B cell (primary cell): ENCODE measurements at regions not wholly inside any gene's neighbourhood (a gene's known extent, or its start where the extent isn't known, plus 50 kb on each side); places are given as distances from the start of the nearest gene placed in this dataset.

Source experiments
- ATAC-seq: fragments of 200-7000 bp; cut with Tn5 transposase; one replicate; pipeline ENCODE4 v1.10.0; 2021; ENCODE audit warnings: low read depth, mild to moderate bottlenecking, moderate number of reproducible peaks, moderate library complexity
- CTCF ChIA-PET: fragments of 350-600 bp; sonication (Branson Sonifier 250); formaldehyde crosslinking; loops from one replicate; lab custom pipeline; 2021; ENCODE audit warnings: antibody characterized with exemption, inconsistent platforms; lab: Charles Lee
- POLR2A ChIA-PET: fragments of 350-600 bp; sonication (Branson Sonifier 250); formaldehyde crosslinking; loops from one replicate; lab custom pipeline; 2021; ENCODE audit warnings: antibody characterized with exemption; lab: Charles Lee
- DNase-seq: peaks from one replicate; pipeline ENCODE4 v3.0.0; 2013
- H2AFZ ChIP-seq: 2 replicates; pipeline ENCODE4 v1.6.1; 2012; ENCODE audit warnings: mild to moderate bottlenecking, low read depth, low read length; ENCODE audit not compliant: insufficient read depth, poor library complexity, severe bottlenecking
- H3K27ac ChIP-seq, 2 donors: 1 replicate in 1 of 2; 2 replicates in 1 of 2; pipeline ENCODE4 v1.5.1; 2012 to 2013; ENCODE audit warnings: low read length in 2 of 2, mild to moderate bottlenecking in 2 of 2, moderate library complexity in 1 of 2
- H3K27me3 ChIP-seq, 4 experiments: fragments of 200-600 bp in 1 of 4; sonication (generic) in 1 of 4; replicated peaks in 1 of 4; 1 replicate in 2 of 4; 2 replicates in 2 of 4; pipeline versions ENCODE4 v1.6.1 to v1.7.0; 2013 to 2016; ENCODE audit warnings: low read length in 3 of 4, mild to moderate bottlenecking in 2 of 4, mixed read lengths in 1 of 4, moderate library complexity in 1 of 4; ENCODE audit not compliant: insufficient read depth in 4 of 4, control insufficient read depth in 3 of 4; ENCODE audit errors: control extremely low read depth in 1 of 4
- H3K36me3 ChIP-seq, 2 experiments: replicated peaks in 1 of 2; 1 replicate in 1 of 2; 2 replicates in 1 of 2; pipeline versions ENCODE4 v1.6.1 to v1.7.1; 2013; ENCODE audit warnings: low read length in 1 of 2; ENCODE audit not compliant: insufficient read depth in 2 of 2, control insufficient read depth in 1 of 2; ENCODE audit errors: control extremely low read depth in 1 of 2, extremely low read depth in 1 of 2
- H3K4me1 ChIP-seq, 2 donors: fragments of 200-600 bp in 1 of 2; sonication (generic) in 1 of 2; 1 replicate in 1 of 2; 2 replicates in 1 of 2; pipeline versions ENCODE4 v1.5.1 to v1.6.1; 2013 to 2017; ENCODE audit warnings: low read length in 2 of 2; ENCODE audit not compliant: control insufficient read depth in 2 of 2, insufficient read depth in 2 of 2
- H3K4me2 ChIP-seq: replicated peaks from 2 replicates; pipeline ENCODE3; 2012; ENCODE audit warnings: mild to moderate bottlenecking, low read depth, low read length; ENCODE audit not compliant: poor library complexity, severe bottlenecking
- H3K4me3 ChIP-seq, 5 experiments: fragments of 200-600 bp in 1 of 5; sonication (generic) in 1 of 5; 1 replicate in 3 of 5; 2 replicates in 2 of 5; pipeline versions ENCODE4 v1.5.1 to v1.7.0; 2011 to 2016; ENCODE audit warnings: low read length in 4 of 5, mild to moderate bottlenecking in 4 of 5, low read depth in 2 of 5, control low read depth in 1 of 5, moderate library complexity in 1 of 5; ENCODE audit not compliant: insufficient read depth in 1 of 5; ENCODE audit errors: control extremely low read depth in 1 of 5, extremely low read depth in 1 of 5
- H3K79me2 ChIP-seq: fragments of 200-600 bp; sonication (generic); one replicate; pipeline ENCODE4 v1.6.0; 2016; ENCODE audit warnings: low read length; ENCODE audit not compliant: control insufficient read depth, insufficient read depth
- H3K9ac ChIP-seq: fragments of 200-600 bp; sonication (generic); 2 replicates; pipeline ENCODE4 v1.6.1; 2017; ENCODE audit warnings: mild to moderate bottlenecking, low read length, moderate library complexity
- H3K9me3 ChIP-seq, 3 donors: one replicate each; pipeline versions ENCODE4 v1.6.1 to v1.7.1; 2013; ENCODE audit warnings: low read length in 2 of 3; ENCODE audit not compliant: control insufficient read depth in 2 of 3, insufficient read depth in 1 of 3; ENCODE audit errors: control extremely low read depth in 1 of 3
- H4K20me1 ChIP-seq: 2 replicates; pipeline ENCODE4 v1.6.0; 2012; ENCODE audit warnings: mild to moderate bottlenecking, low read length; ENCODE audit not compliant: insufficient read depth, control insufficient read depth, poor library complexity, severe bottlenecking
- H3K27ac Mint-ChIP-seq: one replicate; pipeline ENCODE4 v1.8.0; 2021; ENCODE audit warnings: mixed read lengths
- H3K27me3 Mint-ChIP-seq: one replicate; pipeline ENCODE4 v1.8.0; 2021; ENCODE audit warnings: mixed read lengths
- H3K4me1 Mint-ChIP-seq: one replicate; pipeline ENCODE4 v1.8.0; 2021; ENCODE audit warnings: mixed read lengths
- H3K4me3 Mint-ChIP-seq: one replicate; pipeline ENCODE4 v1.8.0; 2021; ENCODE audit warnings: mixed read lengths
- H3K9me3 Mint-ChIP-seq: one replicate; pipeline ENCODE4 v1.8.0; 2022; ENCODE audit warnings: mixed read lengths; ENCODE audit not compliant: insufficient read depth
- CTCF ChIP-seq: fragments of 200-600 bp; IDR thresholded peaks from one replicate; pipeline ENCODE4 v1.8.0; 2022; ENCODE audit warnings: antibody characterized with exemption, mild to moderate bottlenecking
- EZH2 ChIP-seq: IDR thresholded peaks from 2 replicates; pipeline ENCODE4 v1.6.1; 2012; ENCODE audit warnings: borderline replicate concordance, low read depth, mild to moderate bottlenecking, moderate library complexity, low read length; ENCODE audit not compliant: insufficient read depth, poor library complexity, severe bottlenecking
- WGBS: methylation state at CpG from one replicate; pipeline ENCODE4 v1.1.5; 2013; ENCODE audit warnings: missing lambda C conversion rate; ENCODE audit not compliant: insufficient coverage; 5-methylcytosine and 5-hydroxymethylcytosine counted together
- intact Hi-C: fragments of 100-400 bp; cut with micrococcal nuclease; formaldehyde crosslinking; loops from one replicate; pipeline ENCODE4 v1.10.0; 2022

GRCh38 chr4:53929311-53929710, 135.1 kb downstream of the CHIC2 start:
- Histone ChIP-seq H3K27me3 (peaks cover 0 to 9% (median 3%) of the 10 kb centered on the region in 4 experiments), H3K9ac (no peak overlapping the region), H3K27ac (no peak overlapping the region), H3K9me3 (no peaks in the 10 kb centered on the region), H3K36me3 (no peaks in the 10 kb centered on the region), H2AFZ (no peak overlapping the region), H3K4me1 (no peaks in the 10 kb centered on the region), H4K20me1 (no peaks in the 10 kb centered on the region), H3K4me2 (no peak overlapping the region), H3K79me2 (no peaks in the 10 kb centered on the region), H3K4me3 (no peak overlapping the region)
- H3K4me1 Mint-ChIP-seq: no peaks in the 10 kb centered on the region
- CTCF ChIA-PET: interaction anchor here (0.5 to 6.9 kb wide), 19 partner anchors 11 to 304 kb away, joined by 3 to 96 read pairs (median 4); no protein-coding TSS in a partner anchor
- POLR2A ChIA-PET: no interaction called here
- TF ChIP-seq CTCF (no peak), EZH2 (no peak)
- intact Hi-C loops: no loop called here
- H3K4me3 Mint-ChIP-seq: no peak overlapping the region
- H3K27ac Mint-ChIP-seq: no peak overlapping the region
- H3K27me3 Mint-ChIP-seq: peaks cover 20% of the 10 kb centered on the region
- DNase-seq (no peak), ATAC-seq (no peak)
- no peaks in the 10 kb centered on the region for H3K9me3 Mint-ChIP-seq
- 100% methylated on average over 1 of the region's 4 CpGs for WGBS

- Histone ChIP-seq H4K20me1 (no peaks in the 10 kb centered on the region), H3K27me3 (peaks cover 0 to 9% (median 3%) of the 10 kb centered on the region in 4 experiments), H3K9me3 (no peaks in the 10 kb centered on the region), H3K4me3 (no peak overlapping the region), H2AFZ (no peak overlapping the region), H3K79me2 (no peaks in the 10 kb centered on the region), H3K9ac (no peak overlapping the region), H3K27ac (no peak overlapping the region), H3K4me2 (no peak overlapping the region), H3K36me3 (no peaks in the 10 kb centered on the region), H3K4me1 (no peaks in the 10 kb centered on the region)
- Mint-ChIP-seq H3K4me1 (no peaks in the 10 kb centered on the region), H3K9me3 (no peaks in the 10 kb centered on the region), H3K4me3 (no peak overlapping the region), H3K27ac (no peak overlapping the region), H3K27me3 (peaks cover 20% of the 10 kb centered on the region)
- intact Hi-C loops: no loop called here
- ATAC-seq: no peak
- POLR2A ChIA-PET: no interaction called here
- TF ChIP-seq CTCF: no peak
- no peak for TF ChIP-seq EZH2
- no peak for DNase-seq
- CTCF ChIA-PET: interaction anchor here (0.8 to 6.9 kb wide), 4 partner anchors 21 to 304 kb away, joined by 3 to 96 read pairs (median 48); no protein-coding TSS in a partner anchor
Measured at GRCh38 chr4:53928825-53929224, 135.6 kb downstream of the CHIC2 start.
